NB4 (cell line): ENCODE measurements at regions not wholly inside any gene's neighbourhood (a gene's known extent, or its start where the extent isn't known, plus 50 kb on each side); places are given as distances from the start of the nearest gene placed in this dataset.

ENCODE experiments used
- POLR2A ChIP-seq: IDR thresholded peaks from 2 replicates; pipeline ENCODE4 v1.6.1; 2011; ENCODE audit warnings: mild to moderate bottlenecking; ENCODE audit not compliant: insufficient read length; ENCODE audit errors: extremely low read depth
- TF ChIP-seq, protein P1 (sequence below): IDR thresholded peaks from one replicate; pipeline ENCODE4 v1.5.1; 2012; ENCODE audit warnings: low read depth, low read length
- TF ChIP-seq, protein P2 (sequence below): IDR thresholded peaks from 2 replicates; pipeline ENCODE4 v1.6.1; 2011; ENCODE audit warnings: low read depth, low read length

DNA sequence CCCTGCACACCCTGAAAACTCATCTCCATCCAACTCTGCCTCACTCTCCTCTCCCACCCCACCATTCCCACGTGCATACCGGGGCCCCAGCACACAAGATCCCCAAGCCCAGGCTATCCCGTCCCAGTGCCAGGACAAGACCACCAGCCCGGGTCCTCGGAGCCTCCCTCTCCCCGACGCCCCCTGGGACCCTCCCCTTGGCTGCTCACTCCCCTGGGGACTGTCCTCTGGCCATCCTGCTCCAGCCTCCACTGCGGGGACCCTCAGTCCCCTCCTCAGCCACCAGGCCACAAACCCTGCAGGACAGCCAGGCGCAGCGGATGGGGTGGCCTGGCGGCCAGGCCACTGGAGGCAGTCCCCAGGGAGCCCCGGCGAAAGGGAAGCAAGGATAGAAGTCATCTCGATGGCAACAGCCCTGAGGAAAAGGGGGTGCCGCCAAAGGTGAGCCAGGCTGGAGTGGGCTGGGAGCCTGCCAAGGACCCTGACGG, 62.8 kb downstream of the C9orf50 start:
- TF ChIP-seq, protein P1, sequence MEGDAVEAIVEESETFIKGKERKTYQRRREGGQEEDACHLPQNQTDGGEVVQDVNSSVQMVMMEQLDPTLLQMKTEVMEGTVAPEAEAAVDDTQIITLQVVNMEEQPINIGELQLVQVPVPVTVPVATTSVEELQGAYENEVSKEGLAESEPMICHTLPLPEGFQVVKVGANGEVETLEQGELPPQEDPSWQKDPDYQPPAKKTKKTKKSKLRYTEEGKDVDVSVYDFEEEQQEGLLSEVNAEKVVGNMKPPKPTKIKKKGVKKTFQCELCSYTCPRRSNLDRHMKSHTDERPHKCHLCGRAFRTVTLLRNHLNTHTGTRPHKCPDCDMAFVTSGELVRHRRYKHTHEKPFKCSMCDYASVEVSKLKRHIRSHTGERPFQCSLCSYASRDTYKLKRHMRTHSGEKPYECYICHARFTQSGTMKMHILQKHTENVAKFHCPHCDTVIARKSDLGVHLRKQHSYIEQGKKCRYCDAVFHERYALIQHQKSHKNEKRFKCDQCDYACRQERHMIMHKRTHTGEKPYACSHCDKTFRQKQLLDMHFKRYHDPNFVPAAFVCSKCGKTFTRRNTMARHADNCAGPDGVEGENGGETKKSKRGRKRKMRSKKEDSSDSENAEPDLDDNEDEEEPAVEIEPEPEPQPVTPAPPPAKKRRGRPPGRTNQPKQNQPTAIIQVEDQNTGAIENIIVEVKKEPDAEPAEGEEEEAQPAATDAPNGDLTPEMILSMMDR: no peak
- no peak for TF ChIP-seq POLR2A
- TF ChIP-seq, protein P2, sequence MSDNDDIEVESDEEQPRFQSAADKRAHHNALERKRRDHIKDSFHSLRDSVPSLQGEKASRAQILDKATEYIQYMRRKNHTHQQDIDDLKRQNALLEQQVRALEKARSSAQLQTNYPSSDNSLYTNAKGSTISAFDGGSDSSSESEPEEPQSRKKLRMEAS: no peak
